Upper lobe of left lung (tissue), 4 donors: ENCODE measurements at regions not wholly inside any gene's neighbourhood (a gene's known extent, or its start where the extent isn't known, plus 50 kb on each side); places are given as distances from the start of the nearest gene placed in this dataset.

ENCODE experiments used
- CTCF ChIP-seq, 6 experiments: fragments of 450-650 bp in 4 of 6; fragments of 200-600 bp in 2 of 6; sonication (generic) in 2 of 6; IDR thresholded peaks; one replicate each; pipeline ENCODE4 v1.5.1; 2016 to 2019; ENCODE audit warnings: antibody characterized with exemption in 6 of 6
- POLR2A ChIP-seq, 4 donors: fragments of 450-650 bp; IDR thresholded peaks; one replicate each; pipeline ENCODE4 v1.5.1; 2016 to 2017; ENCODE audit warnings: antibody characterized with exemption in 4 of 4, mild to moderate bottlenecking in 2 of 4

- TF ChIP-seq POLR2A (IDR thresholded peaks at IDR 0.05) (no peak), CTCF (IDR thresholded peaks at IDR 0.05) (no peak)
These were observed 430.1 kb upstream of the WWC1 start for GRCh38 chr5:167861129-167861927.
